Neutrophil (primary cell): ENCODE measurements at regions not wholly inside any gene's neighbourhood (a gene's known extent, or its start where the extent isn't known, plus 50 kb on each side); places are given as distances from the start of the nearest gene placed in this dataset.
"Not testable (repeated sequence)": the region's sequence is repeated elsewhere in the genome, so short reads cannot be mapped to it uniquely, and the experiment has no call there.

Experiments
- H3K27ac ChIP-seq: fragments of 200-600 bp; sonication (generic); 2 replicates; pipeline ENCODE4 v1.5.1; 2016; ENCODE audit warnings: mild to moderate bottlenecking, moderate library complexity
- H3K27me3 ChIP-seq: fragments of 200-600 bp; sonication (generic); 2 replicates; pipeline ENCODE4 v1.6.0; 2016; ENCODE audit warnings: mild to moderate bottlenecking
- H3K36me3 ChIP-seq: fragments of 200-600 bp; sonication (generic); 2 replicates; pipeline ENCODE4 v1.5.1; 2017
- H3K4me1 ChIP-seq, 2 experiments: fragments of 200-600 bp in 1 of 2; sonication (generic) in 1 of 2; 1 replicate in 1 of 2; 2 replicates in 1 of 2; pipeline versions ENCODE4 v1.5.1 to v1.6.1; 2013 to 2016; ENCODE audit warnings: low read depth in 1 of 2, low read length in 1 of 2, mild to moderate bottlenecking in 1 of 2, moderate library complexity in 1 of 2; ENCODE audit not compliant: control insufficient read depth in 1 of 2, insufficient read depth in 1 of 2
- H3K4me3 ChIP-seq, 2 experiments: fragments of 200-600 bp in 1 of 2; sonication (generic) in 1 of 2; 1 replicate in 1 of 2; 2 replicates in 1 of 2; pipeline ENCODE4 v1.5.1; 2013 to 2016; ENCODE audit warnings: low read depth in 1 of 2, low read length in 1 of 2, mild to moderate bottlenecking in 1 of 2, moderate library complexity in 1 of 2
- H3K9me3 ChIP-seq: fragments of 200-600 bp; sonication (generic); 2 replicates; pipeline ENCODE4 v1.5.1; 2016
- TF ChIP-seq, protein P1 (sequence below): fragments of 200-600 bp; sonication (generic); IDR thresholded peaks from 2 replicates; pipeline ENCODE4 v1.5.1; 2016; ENCODE audit warnings: antibody characterized with exemption

DNA sequence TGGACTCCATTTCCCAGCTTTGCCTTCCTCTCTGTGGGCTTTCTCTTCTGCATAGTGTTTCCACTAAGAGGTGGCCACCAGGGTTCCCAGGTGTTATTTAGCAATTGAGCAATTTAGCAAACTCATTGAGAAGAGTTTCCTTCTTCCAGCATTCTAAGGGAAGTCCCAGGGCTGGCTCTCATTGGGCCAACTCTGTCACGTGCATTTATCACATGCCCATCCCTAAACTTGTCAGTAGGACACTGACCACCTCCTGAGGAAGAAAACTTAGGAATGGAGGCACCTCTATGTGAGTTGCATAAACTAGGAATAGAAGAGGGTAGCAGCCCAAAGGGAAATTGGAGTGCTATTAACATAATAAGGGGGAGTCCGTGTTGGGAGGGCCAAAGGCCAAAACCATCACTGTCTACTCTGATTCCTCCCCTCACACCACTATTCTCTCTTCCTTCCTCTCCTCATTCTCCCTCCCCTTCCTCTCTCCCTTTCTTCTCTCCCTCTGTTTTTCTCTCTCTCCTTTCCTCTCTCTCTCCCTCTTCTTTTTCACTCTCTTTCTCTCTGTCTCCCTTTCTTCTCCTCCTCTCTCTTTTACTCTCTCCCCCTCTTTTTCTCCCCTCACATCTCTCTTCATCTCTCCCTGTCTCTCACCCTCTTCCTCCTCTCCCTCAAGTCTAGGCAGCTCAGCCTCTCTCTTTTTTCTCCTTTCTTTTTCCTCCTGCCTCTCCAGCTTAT, 213.4 kb downstream of the PALM2AKAP2 start:
- H3K36me3 ChIP-seq = no peaks in the 10 kb centered on the region
- H3K27me3 ChIP-seq = peaks cover 7% of the 10 kb centered on the region
- H3K9me3 ChIP-seq = no peaks in the 10 kb centered on the region
- H3K4me1 ChIP-seq = no peaks in the 10 kb centered on the region
- TF ChIP-seq, protein P1, sequence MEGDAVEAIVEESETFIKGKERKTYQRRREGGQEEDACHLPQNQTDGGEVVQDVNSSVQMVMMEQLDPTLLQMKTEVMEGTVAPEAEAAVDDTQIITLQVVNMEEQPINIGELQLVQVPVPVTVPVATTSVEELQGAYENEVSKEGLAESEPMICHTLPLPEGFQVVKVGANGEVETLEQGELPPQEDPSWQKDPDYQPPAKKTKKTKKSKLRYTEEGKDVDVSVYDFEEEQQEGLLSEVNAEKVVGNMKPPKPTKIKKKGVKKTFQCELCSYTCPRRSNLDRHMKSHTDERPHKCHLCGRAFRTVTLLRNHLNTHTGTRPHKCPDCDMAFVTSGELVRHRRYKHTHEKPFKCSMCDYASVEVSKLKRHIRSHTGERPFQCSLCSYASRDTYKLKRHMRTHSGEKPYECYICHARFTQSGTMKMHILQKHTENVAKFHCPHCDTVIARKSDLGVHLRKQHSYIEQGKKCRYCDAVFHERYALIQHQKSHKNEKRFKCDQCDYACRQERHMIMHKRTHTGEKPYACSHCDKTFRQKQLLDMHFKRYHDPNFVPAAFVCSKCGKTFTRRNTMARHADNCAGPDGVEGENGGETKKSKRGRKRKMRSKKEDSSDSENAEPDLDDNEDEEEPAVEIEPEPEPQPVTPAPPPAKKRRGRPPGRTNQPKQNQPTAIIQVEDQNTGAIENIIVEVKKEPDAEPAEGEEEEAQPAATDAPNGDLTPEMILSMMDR = no peak
- no peak overlapping the region for H3K4me3 ChIP-seq
- H3K27ac ChIP-seq = no peak overlapping the region

DNA sequence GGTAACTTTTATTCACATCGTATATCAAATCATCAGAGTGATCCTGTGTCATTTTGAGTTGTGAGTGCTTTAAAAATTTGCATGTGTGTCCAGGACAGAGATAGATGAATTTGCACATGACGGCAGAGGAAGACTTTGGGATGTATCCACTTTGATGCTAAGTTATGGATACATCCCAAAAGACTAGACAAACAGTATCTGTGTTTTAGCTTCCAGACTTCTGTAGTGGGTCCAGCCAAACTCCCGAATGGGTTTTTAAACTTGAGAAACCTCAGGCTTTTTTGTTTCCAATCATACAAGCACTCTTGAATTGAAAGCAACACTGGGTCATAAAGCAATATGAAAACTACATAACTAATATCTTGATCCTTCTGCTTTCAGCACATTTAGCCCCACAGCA, 213.8 kb downstream of the C9orf152 start:
- Histone ChIP-seq H3K4me1 (no peaks in the 10 kb centered on the region), H3K27ac (no peak overlapping the region), H3K9me3 (no peaks in the 10 kb centered on the region), H3K27me3 (peaks cover 7% of the 10 kb centered on the region), H3K36me3 (no peaks in the 10 kb centered on the region), H3K4me3 (no peak overlapping the region)
- TF ChIP-seq, protein P1 = no peak

DNA sequence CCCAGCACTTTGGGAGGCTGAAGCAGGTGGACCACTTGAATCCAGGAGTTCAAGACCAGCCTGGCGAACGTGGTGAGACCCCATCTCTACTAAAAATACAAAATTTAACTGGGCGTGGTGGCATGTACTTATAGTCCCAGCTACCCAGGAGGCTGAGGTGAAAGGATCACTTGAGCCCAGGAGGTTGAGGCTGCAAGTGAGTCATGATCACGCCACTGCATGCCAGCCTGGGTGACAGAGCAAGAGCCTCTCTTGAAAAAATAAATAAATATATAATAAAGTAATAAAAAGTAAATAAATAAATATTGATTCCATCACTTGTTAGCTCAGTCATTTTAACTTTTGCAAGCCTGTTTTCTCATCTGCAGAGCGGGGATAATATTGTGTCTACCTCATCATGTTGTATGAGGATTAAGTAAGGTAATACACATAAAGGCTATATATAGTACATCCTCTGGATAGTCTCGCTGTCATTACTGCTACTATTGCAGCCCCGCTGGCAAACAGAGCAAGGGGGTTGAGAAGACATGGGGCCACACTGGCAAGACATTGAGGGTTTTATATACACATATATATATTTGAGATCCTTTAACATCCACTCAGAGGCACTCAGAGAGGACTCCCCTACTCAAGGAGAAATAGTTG, 210.9 kb downstream of the C9orf152 start:
- H3K27ac ChIP-seq = no peak overlapping the region
- no peaks in the 10 kb centered on the region for H3K9me3 ChIP-seq
- TF ChIP-seq, protein P1 = no peak
- no peaks in the 10 kb centered on the region for H3K4me1 ChIP-seq
- H3K4me3 ChIP-seq = no peak overlapping the region
- peaks cover 7% of the 10 kb centered on the region for H3K27me3 ChIP-seq
- H3K36me3 ChIP-seq = no peaks in the 10 kb centered on the region

DNA sequence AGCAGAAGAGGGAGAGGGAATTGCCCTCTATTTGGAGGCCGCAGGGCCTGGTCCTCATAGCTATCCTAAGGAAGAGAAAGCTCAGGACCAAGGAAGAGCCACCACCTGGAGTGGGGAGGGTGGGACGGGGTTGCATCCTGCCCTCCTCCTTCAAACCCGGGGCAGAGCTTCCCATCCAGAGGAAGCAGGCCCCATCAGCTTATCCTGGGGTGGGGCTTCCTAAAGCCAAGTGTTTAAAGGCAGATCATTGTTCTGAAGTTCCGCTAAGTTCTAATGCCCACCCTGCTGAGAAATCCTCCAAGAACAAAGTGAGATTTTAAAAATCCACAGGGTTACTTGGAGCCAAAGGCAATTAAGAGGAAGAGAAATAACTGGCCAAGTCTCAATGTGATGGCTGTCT, 210.3 kb downstream of the C9orf152 start:
- TF ChIP-seq, protein P1 = no peak
- H3K27me3 ChIP-seq = peaks cover 7% of the 10 kb centered on the region
- no peaks in the 10 kb centered on the region for H3K9me3 ChIP-seq
- H3K4me1 ChIP-seq = no peaks in the 10 kb centered on the region
- H3K36me3 ChIP-seq = no peaks in the 10 kb centered on the region
- no peak overlapping the region for H3K27ac ChIP-seq
- H3K4me3 ChIP-seq = no peak overlapping the region

DNA sequence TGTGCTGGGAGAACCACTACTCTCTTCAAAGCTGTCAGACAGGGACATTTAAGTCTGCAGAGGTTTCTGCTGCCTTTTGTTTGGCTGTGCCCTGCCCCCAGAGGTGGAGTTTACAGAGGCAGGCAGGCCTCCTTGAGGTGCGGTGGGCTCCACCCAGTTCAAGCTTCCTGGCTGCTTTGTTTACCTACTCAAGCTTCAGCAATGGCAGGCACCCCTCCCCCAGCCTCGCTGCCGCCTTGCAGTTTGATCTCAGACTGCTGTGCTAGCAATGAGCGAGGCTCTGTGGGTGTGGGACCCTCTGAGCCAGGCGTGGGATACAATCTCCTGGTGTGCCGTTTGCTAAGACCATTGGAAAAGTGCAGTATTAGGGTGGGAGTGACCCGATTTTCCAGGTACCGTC, 202.4 kb downstream of the C9orf152 start:
- H3K27ac ChIP-seq, H3K4me3 ChIP-seq, H3K9me3 ChIP-seq, H3K36me3 ChIP-seq, H3K4me1 ChIP-seq: not testable (repeated sequence)
- peaks cover 13% of the 10 kb centered on the region for H3K27me3 ChIP-seq

DNA sequence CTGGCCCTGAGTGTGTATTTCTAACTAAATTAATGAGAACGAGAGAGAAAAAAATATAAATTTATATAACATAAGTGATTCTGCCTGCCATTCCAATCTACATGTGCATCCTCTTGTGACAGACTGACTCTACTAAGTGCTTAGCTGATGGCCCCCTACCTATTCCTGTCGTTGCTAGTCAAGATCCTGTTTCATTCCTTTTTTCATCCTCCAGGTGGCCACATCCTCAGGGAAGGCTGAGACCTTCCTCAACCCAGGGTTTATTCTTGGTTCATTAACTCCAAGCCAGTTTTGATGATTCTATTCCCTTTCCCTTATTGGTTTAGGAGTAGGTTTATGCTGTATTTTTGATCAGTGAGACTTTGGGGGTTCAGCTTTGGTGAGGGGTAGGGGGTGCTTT, 201.3 kb downstream of the C9orf152 start:
- no peaks in the 10 kb centered on the region for H3K36me3 ChIP-seq
- H3K9me3 ChIP-seq = no peaks in the 10 kb centered on the region
- no peak overlapping the region for H3K27ac ChIP-seq
- H3K27me3 ChIP-seq = peaks cover 14% of the 10 kb centered on the region
- no peaks in the 10 kb centered on the region for H3K4me1 ChIP-seq
- no peak overlapping the region for H3K4me3 ChIP-seq
- TF ChIP-seq, protein P1 = no peak
